PFSK-1 (cell line): ENCODE measurements at regions not wholly inside any gene's neighbourhood (a gene's known extent, or its start where the extent isn't known, plus 50 kb on each side); places are given as distances from the start of the nearest gene placed in this dataset.

Source experiments
- FOXP2 ChIP-seq: optimal IDR thresholded peaks from 2 replicates; pipeline ENCODE3; 2011; ENCODE audit warnings: borderline replicate concordance, control low read depth, inconsistent platforms; ENCODE audit not compliant: insufficient read depth; ENCODE audit errors: extremely low read length, extremely low read depth
- POLR2AphosphoS5 ChIP-seq: IDR thresholded peaks from 2 replicates; pipeline ENCODE4 v1.6.1; 2012; ENCODE audit warnings: low read depth, mild to moderate bottlenecking, control low read depth, low read length, moderate library complexity
- REST ChIP-seq, 2 experiments: IDR thresholded peaks; 2 replicates each; pipeline versions ENCODE4 v1.6.1 to v1.8.0; 2011 to 2012; ENCODE audit warnings: low read depth in 2 of 2, low read length in 2 of 2, control low read depth in 1 of 2, inconsistent platforms in 1 of 2, mild to moderate bottlenecking in 1 of 2, moderate library complexity in 1 of 2; ENCODE audit not compliant: insufficient read depth in 1 of 2
- TAF1 ChIP-seq: IDR thresholded peaks from 2 replicates; pipeline ENCODE4 v1.6.1; 2012; ENCODE audit warnings: low read length, control low read depth, borderline replicate concordance; ENCODE audit not compliant: insufficient read depth

GRCh38 chr5:92850886-92851285, 730.1 kb downstream of the NR2F1-AS1 start:
- TF ChIP-seq REST (IDR thresholded peaks at IDR 0.05; ENCODE audit: insufficient read depth in 1 of 2, low read depth in 2 of 2, low read length in 2 of 2) (no peak), POLR2AphosphoS5 (no peak), FOXP2 (no peak), TAF1 (no peak)
